ENCODE measurements at regions not wholly inside any gene's neighbourhood (a gene's known extent, or its start where the extent isn't known, plus 50 kb on each side); places are given as distances from the start of the nearest gene placed in this dataset.

DNA sequence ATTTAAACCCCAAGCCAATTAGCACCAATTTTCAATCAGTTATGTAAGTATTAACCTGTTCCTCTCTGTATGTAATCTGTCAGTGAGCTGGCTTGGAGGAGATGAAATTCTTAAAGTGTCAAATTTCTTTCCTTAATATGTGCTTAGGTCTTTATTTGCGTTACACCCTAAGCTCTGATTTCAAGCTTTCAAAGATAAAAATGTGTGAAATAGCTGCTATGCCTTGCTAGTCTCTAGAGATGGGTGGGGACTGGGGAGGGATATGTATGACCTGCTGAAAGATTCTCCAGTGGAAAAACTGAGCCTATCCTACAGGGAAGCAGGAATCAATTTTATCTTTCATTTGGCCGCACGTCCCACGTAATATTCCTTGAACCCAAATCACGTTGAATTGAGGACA lies 264.5 kb downstream of the RND3 start:
- in situ Hi-C loops (cut with HindIII; ENCODE audit: low sequenced_read_pairs): loop anchor here (5.0 kb wide), 1 partner anchor 104 kb away; no protein-coding TSS in a partner anchor
- TF ChIP-seq, protein P1, sequence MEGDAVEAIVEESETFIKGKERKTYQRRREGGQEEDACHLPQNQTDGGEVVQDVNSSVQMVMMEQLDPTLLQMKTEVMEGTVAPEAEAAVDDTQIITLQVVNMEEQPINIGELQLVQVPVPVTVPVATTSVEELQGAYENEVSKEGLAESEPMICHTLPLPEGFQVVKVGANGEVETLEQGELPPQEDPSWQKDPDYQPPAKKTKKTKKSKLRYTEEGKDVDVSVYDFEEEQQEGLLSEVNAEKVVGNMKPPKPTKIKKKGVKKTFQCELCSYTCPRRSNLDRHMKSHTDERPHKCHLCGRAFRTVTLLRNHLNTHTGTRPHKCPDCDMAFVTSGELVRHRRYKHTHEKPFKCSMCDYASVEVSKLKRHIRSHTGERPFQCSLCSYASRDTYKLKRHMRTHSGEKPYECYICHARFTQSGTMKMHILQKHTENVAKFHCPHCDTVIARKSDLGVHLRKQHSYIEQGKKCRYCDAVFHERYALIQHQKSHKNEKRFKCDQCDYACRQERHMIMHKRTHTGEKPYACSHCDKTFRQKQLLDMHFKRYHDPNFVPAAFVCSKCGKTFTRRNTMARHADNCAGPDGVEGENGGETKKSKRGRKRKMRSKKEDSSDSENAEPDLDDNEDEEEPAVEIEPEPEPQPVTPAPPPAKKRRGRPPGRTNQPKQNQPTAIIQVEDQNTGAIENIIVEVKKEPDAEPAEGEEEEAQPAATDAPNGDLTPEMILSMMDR (IDR thresholded peaks at IDR 0.05; ENCODE audit: low read depth, low read length, missing control alignments): no peak
- no peak overlapping the region for H3K4me3 ChIP-seq (ENCODE audit: low read depth, low read length)
- no peak for DNase-seq (ENCODE audit: low read depth)

DNA sequence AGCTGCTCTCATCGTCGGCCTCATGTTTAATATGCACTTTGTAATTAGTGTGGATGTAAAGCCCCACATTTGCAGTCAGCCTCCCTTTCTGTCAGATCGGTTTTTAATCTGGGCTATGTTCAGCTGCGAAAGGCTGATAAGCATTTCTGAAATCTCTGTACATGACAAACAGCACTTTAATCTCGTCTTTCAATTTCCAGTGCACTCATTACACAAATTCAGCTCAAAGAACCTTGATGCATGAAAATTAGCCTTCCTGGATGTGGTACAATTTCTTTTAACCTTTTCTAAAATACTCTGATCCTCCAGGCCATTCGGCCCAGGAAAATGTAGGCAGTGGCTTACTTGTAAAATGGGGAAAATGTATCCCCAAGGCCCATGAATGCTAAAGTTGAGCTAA lies 265.1 kb downstream of the RND3 start:
- TF ChIP-seq, protein P1 (IDR thresholded peaks at IDR 0.05; ENCODE audit: low read depth, low read length, missing control alignments): no peak

DNA sequence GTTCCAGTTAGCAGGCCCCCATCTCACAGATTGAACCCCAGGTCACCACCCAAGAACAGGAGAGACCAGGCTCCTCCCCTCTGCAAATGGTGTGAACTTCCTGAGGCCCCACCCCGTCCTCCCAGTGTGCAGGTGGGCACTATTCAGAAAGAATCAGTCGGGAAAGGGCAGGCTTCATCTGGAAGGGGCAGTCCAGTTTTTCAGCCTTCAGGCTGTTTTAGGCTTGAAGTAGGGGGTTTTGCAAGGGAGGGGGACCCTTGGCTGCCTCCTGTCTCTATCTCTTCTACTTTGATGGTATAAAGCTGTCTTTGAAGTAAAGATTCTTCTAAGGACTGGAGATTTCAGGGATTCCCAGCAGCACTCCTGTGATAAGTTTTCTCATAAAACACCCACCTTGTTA lies 267.6 kb downstream of the RND3 start:
- TF ChIP-seq, protein P1 (IDR thresholded peaks at IDR 0.05; ENCODE audit: low read depth, low read length, missing control alignments): no peak
- in situ Hi-C loops (cut with HindIII; ENCODE audit: low sequenced_read_pairs): loop anchor here (5.0 kb wide), 1 partner anchor 107 kb away; no protein-coding TSS in a partner anchor
- no peak overlapping the region for H3K4me3 ChIP-seq (ENCODE audit: low read depth, low read length)
- DNase-seq (ENCODE audit: low read depth): no peak

More for the DNA sequence above, 265.1 kb downstream of the RND3 start:
- in situ Hi-C loops (cut with HindIII; ENCODE audit: low sequenced_read_pairs): loop anchor here (5.0 kb wide), 1 partner anchor 105 kb away; no protein-coding TSS in a partner anchor
- no peak for DNase-seq (ENCODE audit: low read depth)
- no peak overlapping the region for H3K4me3 ChIP-seq (ENCODE audit: low read depth, low read length)

DNA sequence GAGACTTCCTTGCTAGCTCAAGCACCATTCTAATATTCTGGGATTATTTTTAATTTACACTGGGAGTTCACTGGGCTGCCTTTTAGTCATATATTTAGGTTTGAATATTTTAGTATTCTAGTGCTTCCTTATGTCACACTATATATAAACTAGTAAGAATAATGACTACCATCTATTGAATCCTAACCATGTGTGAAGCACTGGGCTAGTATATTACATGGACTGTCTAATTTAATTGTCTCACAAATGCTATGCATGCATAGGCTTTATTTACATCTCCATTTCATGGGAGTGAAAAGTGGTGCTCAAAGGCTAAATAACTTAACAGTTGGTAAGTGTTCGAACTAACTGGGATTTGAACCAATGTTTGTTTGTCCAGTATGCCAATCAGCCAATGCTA lies 272.4 kb downstream of the RND3 start:
- in situ Hi-C loops (cut with HindIII; ENCODE audit: low sequenced_read_pairs): no loop called here
- H3K4me3 ChIP-seq (ENCODE audit: low read depth, low read length): no peak overlapping the region
- TF ChIP-seq, protein P1 (IDR thresholded peaks at IDR 0.05; ENCODE audit: low read depth, low read length, missing control alignments): no peak
- no peak for DNase-seq (ENCODE audit: low read depth)

DNA sequence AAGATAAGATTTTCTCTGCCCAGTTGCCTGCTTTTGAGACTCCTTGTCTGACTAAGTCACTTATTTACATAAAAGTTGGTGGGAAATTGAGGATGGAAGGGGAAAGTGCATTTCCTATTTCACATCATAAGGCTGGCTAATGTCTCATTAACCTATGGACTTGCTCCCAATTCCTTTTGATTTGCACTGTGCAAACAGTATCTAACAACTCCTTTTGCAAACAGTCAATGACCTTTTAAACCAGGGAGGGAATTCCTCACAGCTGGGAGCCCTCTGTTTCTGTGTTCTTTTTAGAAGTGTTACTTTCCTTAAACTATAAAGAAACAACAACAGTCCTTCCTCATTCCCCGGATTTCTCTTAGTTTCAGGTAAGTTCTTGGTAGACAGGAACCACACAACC lies 272.8 kb downstream of the RND3 start:
- TF ChIP-seq, protein P1 (IDR thresholded peaks at IDR 0.05; ENCODE audit: low read depth, low read length, missing control alignments): no peak
- DNase-seq (ENCODE audit: low read depth): no peak
- in situ Hi-C loops (cut with HindIII; ENCODE audit: low sequenced_read_pairs): no loop called here
- no peak overlapping the region for H3K4me3 ChIP-seq (ENCODE audit: low read depth, low read length)

DNA sequence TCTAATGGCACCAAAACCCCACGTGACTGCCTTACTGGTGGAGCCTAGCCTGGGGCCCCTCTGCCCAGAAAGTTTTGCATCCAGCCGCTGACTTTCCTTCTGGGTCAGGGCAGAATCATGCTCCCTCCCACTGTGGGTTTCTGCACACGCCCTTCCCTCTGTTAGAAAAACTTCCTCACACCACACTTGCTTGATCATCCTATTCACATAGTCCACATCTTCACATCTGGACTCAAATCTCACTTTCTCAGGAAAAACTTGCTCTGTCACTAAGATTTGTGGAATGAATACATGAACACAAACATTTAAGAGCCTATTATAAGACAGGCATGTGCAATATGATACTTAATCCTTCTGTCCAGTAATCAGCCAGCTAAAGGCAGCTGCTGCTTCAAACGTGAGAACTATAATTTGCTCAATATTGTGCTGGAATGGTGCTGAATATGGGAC lies 274.7 kb downstream of the RND3 start:
- H3K4me3 ChIP-seq (ENCODE audit: low read depth, low read length): no peak overlapping the region
- no peak for DNase-seq (ENCODE audit: low read depth)
- in situ Hi-C loops (cut with HindIII; ENCODE audit: low sequenced_read_pairs): no loop called here
- TF ChIP-seq, protein P1 (IDR thresholded peaks at IDR 0.05; ENCODE audit: low read depth, low read length, missing control alignments): no peak

All from astrocyte of the cerebellum (primary cell).